DOHH2 (cell line): ENCODE measurements at regions not wholly inside any gene's neighbourhood (a gene's known extent, or its start where the extent isn't known, plus 50 kb on each side); places are given as distances from the start of the nearest gene placed in this dataset.

ENCODE experiments used
- CTCF ChIP-seq: fragments of 200-600 bp; sonication (generic); IDR thresholded peaks from one replicate; pipeline ENCODE4 v1.5.1; 2014; ENCODE audit warnings: antibody characterized with exemption, mild to moderate bottlenecking, low read depth, low read length; ENCODE audit not compliant: poor library complexity, severe bottlenecking
- EZH2phosphoT487 ChIP-seq: fragments of 200-600 bp; sonication (generic); IDR thresholded peaks from 2 replicates; pipeline ENCODE4 v1.6.1; 2017; ENCODE audit warnings: borderline replicate concordance, mild to moderate bottlenecking, antibody characterized with exemption, low read length, moderate library complexity, mixed read lengths

DNA sequence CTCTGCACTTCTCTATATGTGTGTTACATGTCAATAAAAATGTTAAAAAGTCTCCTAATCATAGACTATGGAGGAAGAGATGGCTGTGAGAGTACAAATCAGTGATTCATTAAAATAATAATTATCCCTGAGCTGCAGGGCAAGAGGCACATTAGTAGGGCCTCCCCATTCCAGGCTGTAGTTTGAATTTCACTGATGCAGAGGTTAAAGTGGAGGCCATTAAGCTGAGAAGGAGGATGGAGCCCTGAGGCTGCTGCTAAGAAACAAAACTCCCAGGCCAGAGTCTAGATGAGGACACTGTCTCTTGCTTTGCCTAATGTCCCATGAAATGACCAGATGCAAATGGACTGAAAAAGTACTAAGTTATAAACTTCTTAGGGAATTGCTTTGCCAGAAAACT, 89.1 kb upstream of the WDR26 start:
- TF ChIP-seq CTCF (no peak), EZH2phosphoT487 (no peak)
